ENCODE measurements at regions not wholly inside any gene's neighbourhood (a gene's known extent, or its start where the extent isn't known, plus 50 kb on each side); places are given as distances from the start of the nearest gene placed in this dataset.
A peak's percentile ranks its signal among the peaks of the same experiment; 100 is the strongest.
"Not testable (repeated sequence)": the region's sequence is repeated elsewhere in the genome, so short reads cannot be mapped to it uniquely, and the experiment has no call there.

DNA sequence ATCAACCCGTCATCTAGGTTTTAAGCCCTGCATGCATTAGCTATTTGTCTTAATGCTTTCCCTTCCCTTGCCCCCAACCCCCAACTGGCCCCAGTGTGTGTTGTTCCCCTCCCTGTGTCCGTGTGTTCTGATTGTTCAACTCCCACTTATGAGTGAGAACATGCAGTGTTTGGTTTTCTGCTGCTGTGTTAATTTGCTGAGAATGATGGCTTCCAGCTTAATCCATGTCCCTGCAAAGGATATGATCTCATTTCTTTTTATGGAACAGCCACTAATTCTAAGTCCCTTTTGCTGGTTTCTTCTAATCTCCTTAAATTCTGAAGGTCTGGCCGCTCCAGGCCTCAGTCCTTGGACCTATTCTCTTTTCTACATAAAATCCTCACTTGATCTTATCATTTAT lies 220.4 kb upstream of the GLRA2 start:
- H2AK5ac ChIP-seq (ENCODE audit: low read length); H3K18ac ChIP-seq (ENCODE audit: low read length); H2BK15ac ChIP-seq (replicated peaks; ENCODE audit: low read depth); H3K56ac ChIP-seq (ENCODE audit: low read length); H3K27ac ChIP-seq (ENCODE audit: low read depth, low read length); H3K79me1 ChIP-seq (ENCODE audit: low read length); H3K4me1 ChIP-seq (ENCODE audit: control insufficient read depth, low read depth, low read length); H3K4ac ChIP-seq (ENCODE audit: low read depth, low read length); H3K23ac ChIP-seq (ENCODE audit: low read length); H3K9ac ChIP-seq (ENCODE audit: low read length); DNase-seq; H4K5ac ChIP-seq (ENCODE audit: low read length); H3K4me3 ChIP-seq (ENCODE audit: low read length); H3K79me2 ChIP-seq (ENCODE audit: control insufficient read depth, insufficient read depth, low read length); H3K4me2 ChIP-seq (ENCODE audit: low read length); H3K27me3 ChIP-seq (ENCODE audit: insufficient read depth, low read length, poor library complexity); H2BK5ac ChIP-seq (ENCODE audit: low read length); H3K36me3 ChIP-seq (ENCODE audit: control insufficient read depth, insufficient read depth, low read length); H2BK120ac ChIP-seq (ENCODE audit: low read depth, low read length); H4K8ac ChIP-seq (ENCODE audit: low read depth, low read length): not testable (repeated sequence)
- no CpG with 5 or more reads among the region's 3 CpGs for WGBS (ENCODE audit: extremely low coverage, insufficient coverage, low lambda C conversion rate)

GRCh38 chrX:14303891-14304290 lies 225.4 kb upstream of the GLRA2 start:
- WGBS (ENCODE audit: extremely low coverage, insufficient coverage, low lambda C conversion rate), result no CpG with 5 or more reads among the region's 2 CpGs
- Histone ChIP-seq H2AK5ac (ENCODE audit: low read length) (no peak overlapping the region), H4K8ac (ENCODE audit: low read depth, low read length) (no peak overlapping the region), H3K4me2 (ENCODE audit: low read length) (no peak overlapping the region), H3K27me3 (ENCODE audit: insufficient read depth, low read length, poor library complexity) (no peaks in the 10 kb centered on the region), H3K23ac (ENCODE audit: low read length) (no peak overlapping the region), H3K27ac (ENCODE audit: low read depth, low read length) (no peak overlapping the region), H3K4ac (ENCODE audit: low read depth, low read length) (no peak overlapping the region), H2BK120ac (ENCODE audit: low read depth, low read length) (no peak overlapping the region), H2BK15ac (replicated peaks; ENCODE audit: low read depth) (no peak overlapping the region), H3K4me1 (ENCODE audit: control insufficient read depth, low read depth, low read length) (no peaks in the 10 kb centered on the region), H3K79me2 (ENCODE audit: control insufficient read depth, insufficient read depth, low read length) (no peaks in the 10 kb centered on the region), H3K36me3 (ENCODE audit: control insufficient read depth, insufficient read depth, low read length) (no peaks in the 10 kb centered on the region), H2BK5ac (ENCODE audit: low read length) (no peak overlapping the region), H3K9ac (ENCODE audit: low read length) (no peak overlapping the region), H3K79me1 (ENCODE audit: low read length) (no peaks in the 10 kb centered on the region), H3K4me3 (ENCODE audit: low read length) (no peak overlapping the region), H3K18ac (ENCODE audit: low read length) (no peak overlapping the region), H4K5ac (ENCODE audit: low read length) (no peak overlapping the region), H3K56ac (ENCODE audit: low read length) (no peak overlapping the region)
- no peak for DNase-seq

- H3K9ac ChIP-seq (ENCODE audit: low read length); H3K23ac ChIP-seq (ENCODE audit: low read length): not testable (repeated sequence)
- WGBS (ENCODE audit: extremely low coverage, insufficient coverage, low lambda C conversion rate), result no CpG with 5 or more reads among the region's 28 CpGs
Measured at GRCh38 chrX:14302561-14302960, 226.8 kb upstream of the GLRA2 start.

DNA sequence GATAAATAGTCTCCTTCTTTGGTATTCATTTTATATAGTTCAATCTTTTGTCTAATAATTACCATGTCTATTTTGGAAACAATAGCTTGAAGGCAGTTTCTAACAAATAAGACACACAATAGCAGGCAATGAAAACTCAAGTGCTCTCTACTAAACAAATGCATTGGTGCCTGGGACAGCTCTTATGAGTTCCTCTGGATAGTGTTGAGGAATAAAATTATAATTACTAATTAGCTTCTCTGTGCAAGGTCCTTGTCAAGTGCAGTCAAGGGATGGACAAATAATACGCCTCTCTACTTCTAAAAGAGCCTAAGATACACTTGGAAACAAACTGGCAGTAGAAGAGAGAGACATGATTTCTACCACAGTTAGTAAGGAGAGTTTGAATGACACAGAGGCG lies 229.0 kb upstream of the GLRA2 start:
- Histone ChIP-seq H2BK15ac (replicated peaks; ENCODE audit: low read depth) (no peak overlapping the region), H3K23ac (ENCODE audit: low read length) (no peak overlapping the region), H2AK5ac (ENCODE audit: low read length) (no peak overlapping the region), H3K56ac (ENCODE audit: low read length) (no peak overlapping the region), H3K79me2 (ENCODE audit: control insufficient read depth, insufficient read depth, low read length) (no peaks in the 10 kb centered on the region), H2BK5ac (ENCODE audit: low read length) (no peak overlapping the region), H3K4me1 (ENCODE audit: control insufficient read depth, low read depth, low read length) (no peaks in the 10 kb centered on the region), H3K18ac (ENCODE audit: low read length) (no peak overlapping the region), H2BK120ac (ENCODE audit: low read depth, low read length) (no peak overlapping the region), H3K27ac (ENCODE audit: low read depth, low read length) (no peak overlapping the region), H3K27me3 (ENCODE audit: insufficient read depth, low read length, poor library complexity) (no peaks in the 10 kb centered on the region), H3K4me2 (ENCODE audit: low read length) (no peak overlapping the region), H4K8ac (ENCODE audit: low read depth, low read length) (no peak overlapping the region), H3K4ac (ENCODE audit: low read depth, low read length) (no peak overlapping the region), H3K36me3 (ENCODE audit: control insufficient read depth, insufficient read depth, low read length) (no peaks in the 10 kb centered on the region), H3K79me1 (ENCODE audit: low read length) (no peaks in the 10 kb centered on the region), H3K9ac (ENCODE audit: low read length) (no peak overlapping the region), H4K5ac (ENCODE audit: low read length) (no peak overlapping the region), H3K4me3 (ENCODE audit: low read length) (no peak overlapping the region)
- WGBS (ENCODE audit: extremely low coverage, insufficient coverage, low lambda C conversion rate), result no CpG with 5 or more reads among the region's 2 CpGs
- DNase-seq, result no peak

More at GRCh38 chrX:14302561-14302960, 226.8 kb upstream of the GLRA2 start:
- not testable (repeated sequence) for H2BK15ac ChIP-seq (replicated peaks; ENCODE audit: low read depth); H3K4me3 ChIP-seq (ENCODE audit: low read length); H3K36me3 ChIP-seq (ENCODE audit: control insufficient read depth, insufficient read depth, low read length); H3K79me2 ChIP-seq (ENCODE audit: control insufficient read depth, insufficient read depth, low read length); H3K4ac ChIP-seq (ENCODE audit: low read depth, low read length); H3K4me2 ChIP-seq (ENCODE audit: low read length); DNase-seq; H4K8ac ChIP-seq (ENCODE audit: low read depth, low read length); H2AK5ac ChIP-seq (ENCODE audit: low read length); H3K56ac ChIP-seq (ENCODE audit: low read length); H2BK120ac ChIP-seq (ENCODE audit: low read depth, low read length); H3K79me1 ChIP-seq (ENCODE audit: low read length); H3K4me1 ChIP-seq (ENCODE audit: control insufficient read depth, low read depth, low read length); H3K18ac ChIP-seq (ENCODE audit: low read length); H2BK5ac ChIP-seq (ENCODE audit: low read length); H4K5ac ChIP-seq (ENCODE audit: low read length); H3K27ac ChIP-seq (ENCODE audit: low read depth, low read length); H3K27me3 ChIP-seq (ENCODE audit: insufficient read depth, low read length, poor library complexity)

- DNase-seq, result no peak
- H2AK5ac ChIP-seq (ENCODE audit: low read length), result no peak overlapping the region
- no peaks in the 10 kb centered on the region for H3K79me2 ChIP-seq (ENCODE audit: control insufficient read depth, insufficient read depth, low read length)
- no peaks in the 10 kb centered on the region for H3K4me1 ChIP-seq (ENCODE audit: control insufficient read depth, low read depth, low read length)
- H3K56ac ChIP-seq (ENCODE audit: low read length), result no peak overlapping the region
- H3K27ac ChIP-seq (ENCODE audit: low read depth, low read length), result no peak overlapping the region
- no peak overlapping the region for H2BK5ac ChIP-seq (ENCODE audit: low read length)
- no peak overlapping the region for H2BK15ac ChIP-seq (replicated peaks; ENCODE audit: low read depth)
- no peak overlapping the region for H3K4me2 ChIP-seq (ENCODE audit: low read length)
- H4K8ac ChIP-seq (ENCODE audit: low read depth, low read length), result no peak overlapping the region
- no peak overlapping the region for H3K18ac ChIP-seq (ENCODE audit: low read length)
- H3K27me3 ChIP-seq (ENCODE audit: insufficient read depth, low read length, poor library complexity), result no peaks in the 10 kb centered on the region
- H3K36me3 ChIP-seq (ENCODE audit: control insufficient read depth, insufficient read depth, low read length), result no peaks in the 10 kb centered on the region
- no peak overlapping the region for H3K23ac ChIP-seq (ENCODE audit: low read length)
- H3K4me3 ChIP-seq (ENCODE audit: low read length), result no peak overlapping the region
- H3K79me1 ChIP-seq (ENCODE audit: low read length), result no peaks in the 10 kb centered on the region
- no peak overlapping the region for H4K5ac ChIP-seq (ENCODE audit: low read length)
- no peak overlapping the region for H3K9ac ChIP-seq (ENCODE audit: low read length)
- H3K4ac ChIP-seq (ENCODE audit: low read depth, low read length), result no peak overlapping the region
- no peak overlapping the region for H2BK120ac ChIP-seq (ENCODE audit: low read depth, low read length)
Measured at GRCh38 chrX:14295426-14295825, 233.9 kb upstream of the GLRA2 start.

DNA sequence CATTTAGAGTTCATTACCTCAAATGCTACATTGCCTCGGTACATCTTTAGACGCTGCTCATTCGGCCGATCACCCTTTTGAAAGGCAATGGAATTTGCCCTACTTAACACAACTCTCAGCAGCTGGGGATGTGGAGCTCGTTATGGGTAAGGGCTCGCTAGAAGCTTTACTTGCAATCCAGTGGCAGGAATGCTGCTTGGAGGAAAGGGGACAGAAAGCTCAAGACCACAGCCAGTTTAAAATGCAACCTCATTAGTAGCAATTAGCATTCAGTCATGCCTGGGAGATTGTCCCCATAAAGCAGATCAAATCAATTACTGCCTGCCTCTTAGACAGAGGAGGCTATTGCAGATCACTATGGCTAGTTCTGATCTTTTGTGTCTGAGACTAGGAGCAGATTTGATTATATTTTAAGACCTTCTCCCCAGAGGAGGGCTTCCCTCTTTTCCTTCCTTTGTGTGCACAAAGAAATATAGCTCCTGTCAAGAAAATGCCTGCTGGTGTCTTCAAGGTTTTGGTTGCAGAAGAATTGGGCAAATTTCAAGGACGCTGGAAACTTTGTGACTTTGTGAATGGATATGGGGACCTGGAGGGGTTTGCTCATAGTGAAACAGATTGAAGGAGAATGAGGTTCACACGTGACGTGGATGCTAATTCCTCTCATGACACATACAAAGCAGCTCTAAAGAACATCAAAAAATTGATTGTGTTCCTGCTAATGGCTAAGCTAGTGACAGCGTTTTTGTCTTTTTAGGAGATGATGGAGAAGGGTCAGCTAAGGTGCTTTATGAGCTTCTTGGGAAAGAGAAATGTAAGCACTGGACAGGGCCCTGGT lies 237.5 kb upstream of the GLRA2 start:
- Histone ChIP-seq H2BK5ac (ENCODE audit: low read length) (no peak overlapping the region), H3K79me2 (ENCODE audit: control insufficient read depth, insufficient read depth, low read length) (no peaks in the 10 kb centered on the region), H3K4me2 (ENCODE audit: low read length) (no peak overlapping the region), H4K8ac (ENCODE audit: low read depth, low read length) (no peak overlapping the region), H3K36me3 (ENCODE audit: control insufficient read depth, insufficient read depth, low read length) (no peaks in the 10 kb centered on the region), H4K5ac (ENCODE audit: low read length) (no peak overlapping the region), H3K4me1 (ENCODE audit: control insufficient read depth, low read depth, low read length) (no peaks in the 10 kb centered on the region), H3K27me3 (ENCODE audit: insufficient read depth, low read length, poor library complexity) (no peaks in the 10 kb centered on the region), H3K4ac (ENCODE audit: low read depth, low read length) (no peak overlapping the region), H2AK5ac (ENCODE audit: low read length) (no peak overlapping the region), H3K23ac (ENCODE audit: low read length) (no peak overlapping the region), H3K9ac (ENCODE audit: low read length) (no peak overlapping the region), H3K4me3 (ENCODE audit: low read length) (no peak overlapping the region), H3K18ac (ENCODE audit: low read length) (no peak overlapping the region), H2BK120ac (ENCODE audit: low read depth, low read length) (no peak overlapping the region), H3K79me1 (ENCODE audit: low read length) (no peaks in the 10 kb centered on the region), H3K27ac (ENCODE audit: low read depth, low read length) (no peak overlapping the region), H3K56ac (ENCODE audit: low read length) (no peak overlapping the region), H2BK15ac (replicated peaks; ENCODE audit: low read depth) (no peak overlapping the region)
- no CpG with 5 or more reads among the region's 10 CpGs for WGBS (ENCODE audit: extremely low coverage, insufficient coverage, low lambda C conversion rate)
- peak; percentile 29 for DNase-seq
